GDM1 (cell line): ENCODE measurements at regions not wholly inside any gene's neighbourhood (a gene's known extent, or its start where the extent isn't known, plus 50 kb on each side); places are given as distances from the start of the nearest gene placed in this dataset.

Source experiments
- DNase-seq: peaks from one replicate; lab custom pipeline; 2025; lab: John Stamatoyannopoulos, UW

DNA sequence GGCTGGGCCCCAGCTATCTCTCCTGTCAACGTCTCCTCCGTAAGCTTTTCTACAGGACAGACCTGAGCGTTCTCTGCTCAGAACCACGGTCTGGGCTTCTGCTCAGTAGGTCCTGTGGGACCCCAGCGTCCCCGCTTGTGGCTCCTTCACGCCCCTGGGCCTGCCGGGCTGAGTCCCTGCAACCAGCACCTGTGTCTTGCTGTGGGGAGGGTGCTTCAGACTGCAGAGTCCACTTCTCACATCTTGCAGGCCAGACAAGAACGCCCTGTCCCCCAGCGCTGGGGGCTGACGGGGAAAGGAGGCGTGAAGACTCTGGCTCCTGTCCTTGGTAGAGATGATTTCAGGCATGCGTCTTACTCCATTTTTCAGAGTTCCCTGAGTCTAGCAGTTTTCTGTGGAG is 1480.8 kb downstream of the BRD1 start:
- no peak for DNase-seq

DNA sequence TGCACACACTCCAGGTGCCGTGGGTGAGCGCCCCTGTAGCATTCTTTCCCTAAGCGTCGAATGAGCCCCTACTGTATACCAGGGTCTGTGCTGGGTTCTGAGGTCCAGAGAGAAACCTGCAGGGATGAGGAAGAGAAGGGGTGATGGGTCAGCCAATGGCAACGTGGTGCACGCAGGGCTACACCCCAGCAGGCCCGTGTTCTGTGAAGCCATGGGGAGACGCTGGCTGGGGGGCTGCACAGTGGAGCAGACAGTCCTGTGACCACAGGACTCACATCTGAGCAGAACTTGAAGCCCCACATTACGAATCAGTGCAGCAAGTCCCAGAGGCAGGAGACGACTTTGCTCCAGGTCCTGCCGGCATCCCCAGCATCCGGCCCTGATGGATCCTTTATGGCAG is 1481.4 kb downstream of the BRD1 start:
- DNase-seq, result no peak

GRCh38 chr22:48345631-48346030 is 1482.0 kb downstream of the BRD1 start:
- DNase-seq, result no peak

- DNase-seq, result no peak
These were observed 1484.2 kb downstream of the BRD1 start for GRCh38 chr22:48343461-48343860.

GRCh38 chr22:48342732-48343131 is 1484.9 kb downstream of the BRD1 start:
- no peak for DNase-seq

DNA sequence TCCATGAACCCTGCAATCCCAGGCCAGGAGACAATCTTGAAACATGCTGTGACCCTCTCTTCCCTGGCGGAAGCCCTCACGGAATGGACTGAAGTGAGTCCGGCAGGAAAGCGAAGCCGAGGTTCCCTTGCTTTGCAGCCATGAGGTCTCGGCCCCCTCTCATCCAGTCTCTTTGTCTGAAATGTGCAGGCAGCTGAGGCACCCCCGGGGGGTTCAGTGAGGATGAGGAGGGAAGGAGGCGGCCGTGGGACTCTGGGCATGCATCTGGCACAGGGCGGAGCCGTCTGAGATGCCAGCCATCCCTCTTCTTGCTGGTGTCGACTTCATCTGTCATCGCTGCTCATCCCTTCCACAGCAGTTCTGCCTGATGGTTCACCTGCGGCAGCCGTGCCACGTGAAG is 1485.7 kb downstream of the BRD1 start:
- no peak for DNase-seq

DNA sequence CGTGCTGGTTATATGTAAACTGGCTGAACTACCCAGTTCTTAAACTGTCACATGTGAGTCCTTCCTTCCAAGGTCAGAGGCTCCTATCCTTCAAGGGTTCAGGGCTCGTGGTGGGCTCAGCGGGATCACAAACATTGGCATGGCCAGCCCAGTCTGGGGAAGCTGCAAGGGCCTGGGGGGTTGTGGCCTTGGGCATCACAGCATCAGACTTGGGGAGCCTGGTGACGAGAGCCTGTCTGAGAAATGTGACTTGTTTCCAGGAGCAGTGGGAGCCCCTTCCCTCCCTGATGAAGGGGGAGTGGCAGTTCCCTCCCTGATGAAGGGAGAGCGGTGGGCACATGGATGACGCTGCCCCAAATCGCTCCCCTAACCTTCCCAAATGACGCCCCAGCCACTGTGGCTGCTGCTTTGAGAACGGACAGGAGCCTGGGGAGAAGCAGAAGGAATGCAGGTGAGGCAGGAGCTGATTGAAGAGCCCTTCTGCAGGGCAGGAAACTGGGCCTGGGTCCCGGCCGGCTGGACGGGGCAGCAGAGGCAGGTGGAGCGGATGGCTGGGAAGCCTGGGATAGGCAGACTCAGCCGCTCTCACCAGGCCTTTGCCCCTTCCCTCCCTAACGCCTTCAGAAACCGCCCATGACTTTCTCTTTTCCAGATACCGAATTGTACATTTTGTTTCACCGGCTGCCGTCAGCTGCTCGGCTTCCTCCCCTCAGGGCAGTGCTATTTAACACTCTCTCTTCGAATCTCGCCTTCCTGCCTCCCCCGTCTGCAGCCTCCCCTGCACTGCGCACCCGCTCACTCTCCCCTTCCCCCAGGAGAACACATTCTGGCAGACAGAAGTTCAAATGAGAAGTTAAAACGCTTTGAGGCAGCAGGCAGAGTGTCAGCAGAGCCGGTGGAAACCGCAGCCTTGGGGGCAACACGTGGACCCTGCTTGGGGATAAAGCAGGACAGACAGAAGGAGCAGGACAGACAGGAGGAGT is 1486.7 kb downstream of the BRD1 start:
- no peak for DNase-seq

DNA sequence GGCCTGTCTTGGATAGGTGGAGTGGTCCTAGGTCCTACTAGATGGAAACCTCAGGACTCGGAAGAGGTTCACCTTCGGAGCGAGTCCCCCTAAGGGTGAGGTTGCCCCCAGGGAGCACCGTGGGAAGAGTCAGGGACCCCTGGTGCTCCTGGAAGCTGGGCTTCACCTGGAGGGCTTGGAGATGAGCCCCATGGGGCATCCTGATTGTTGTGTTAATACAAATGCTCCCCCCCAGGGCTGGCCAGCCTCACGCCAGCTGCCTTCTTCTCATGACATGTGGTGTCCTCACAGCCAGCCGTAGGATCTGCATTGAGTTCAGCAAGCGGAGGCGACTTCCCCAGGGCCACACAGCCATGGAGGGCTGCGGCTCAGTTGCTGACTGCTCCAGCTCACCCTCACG is 1487.5 kb downstream of the BRD1 start:
- DNase-seq, result no peak

- no peak for DNase-seq
These were observed 1488.6 kb downstream of the BRD1 start for GRCh38 chr22:48338793-48339705.

GRCh38 chr22:48337957-48338792 is 1489.5 kb downstream of the BRD1 start:
- DNase-seq, result no peak

- DNase-seq, result no peak
These were observed 1491.2 kb downstream of the BRD1 start for GRCh38 chr22:48336339-48337060.

- no peak for DNase-seq
These were observed 1492.1 kb downstream of the BRD1 start for GRCh38 chr22:48335442-48336139.

- no peak for DNase-seq
These were observed 1492.7 kb downstream of the BRD1 start for GRCh38 chr22:48334971-48335370.

DNA sequence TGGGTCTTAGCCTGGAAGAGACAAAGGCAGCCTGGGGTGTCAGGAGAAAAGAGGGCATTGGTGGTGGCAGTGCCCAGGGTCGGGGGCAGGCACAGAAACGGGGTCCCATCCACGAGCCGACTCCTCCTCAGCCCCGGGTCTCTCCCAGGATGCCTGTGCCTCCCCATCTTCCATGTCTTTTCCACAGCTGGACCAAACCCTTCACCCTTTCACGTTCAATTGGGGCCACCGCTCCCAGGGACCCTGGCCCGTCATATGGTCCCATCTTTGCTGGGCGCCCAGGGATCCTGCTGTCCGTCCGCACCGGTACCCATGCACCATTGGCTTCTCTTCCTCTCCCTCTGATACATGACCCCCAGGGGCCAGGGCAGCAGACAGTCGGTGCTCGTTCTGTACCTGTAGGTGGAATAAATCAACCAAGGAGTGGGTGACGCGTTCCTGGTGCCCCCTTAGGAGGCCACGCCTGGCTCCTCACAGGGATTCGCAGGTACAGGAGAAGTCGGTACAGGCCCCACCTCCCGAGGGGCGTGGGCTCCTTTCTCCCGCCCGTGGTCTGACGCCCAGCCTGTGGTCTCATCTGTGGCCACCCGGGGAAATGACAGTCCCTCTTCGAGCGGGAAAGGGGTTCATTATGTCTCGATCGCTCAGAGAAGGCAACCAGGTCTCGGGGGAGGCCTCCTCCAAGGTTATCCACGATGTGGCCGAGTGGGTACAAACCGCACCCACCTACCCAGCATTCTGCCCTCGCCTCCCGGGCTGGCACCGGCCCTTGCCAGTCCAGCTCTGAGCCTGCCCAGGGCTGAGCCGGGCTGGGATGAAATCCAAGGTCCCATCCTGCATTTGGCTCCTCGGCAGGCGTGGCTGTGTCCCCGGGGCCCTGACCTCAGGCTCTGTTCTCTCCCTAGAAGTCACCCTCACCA is 1493.6 kb downstream of the BRD1 start:
- DNase-seq, result no peak

- no peak for DNase-seq
These were observed 1494.3 kb downstream of the BRD1 start for GRCh38 chr22:48333323-48333763.

- no peak for DNase-seq
These were observed 1495.0 kb downstream of the BRD1 start for GRCh38 chr22:48332438-48333322.

- no peak for DNase-seq
These were observed 1495.9 kb downstream of the BRD1 start for GRCh38 chr22:48331691-48332220.

- DNase-seq, result no peak
These were observed 1496.4 kb downstream of the BRD1 start for GRCh38 chr22:48331266-48331665.
